Smooth muscle cell (in vitro differentiated cells): ENCODE measurements at regions not wholly inside any gene's neighbourhood (a gene's known extent, or its start where the extent isn't known, plus 50 kb on each side); places are given as distances from the start of the nearest gene placed in this dataset.

Experiments used
- DNase-seq: peaks from one replicate; lab custom pipeline; 2025; ENCODE audit not compliant: unreplicated experiment; lab: John Stamatoyannopoulos, UW
- H2AFZ ChIP-seq: fragments of 200-600 bp; sonication (generic); 2 replicates; pipeline ENCODE4 v1.6.0; 2016; ENCODE audit warnings: antibody characterized with exemption, low read depth, mild to moderate bottlenecking
- H3F3A ChIP-seq: fragments of 200-600 bp; sonication (generic); 2 replicates; pipeline ENCODE4 v1.6.0; 2017; ENCODE audit warnings: antibody characterized with exemption, low read depth
- H3K27ac ChIP-seq: fragments of 200-600 bp; sonication (generic); 2 replicates; pipeline ENCODE4 v1.5.1; 2016; ENCODE audit warnings: low read depth, mild to moderate bottlenecking
- H3K27me3 ChIP-seq: fragments of 200-600 bp; sonication (generic); 2 replicates; pipeline ENCODE4 v1.6.1; 2016; ENCODE audit warnings: low read depth, mild to moderate bottlenecking
- H3K36me3 ChIP-seq: fragments of 200-600 bp; sonication (generic); 2 replicates; pipeline ENCODE4 v1.5.1; 2016; ENCODE audit warnings: low read depth
- H3K4me1 ChIP-seq: fragments of 200-600 bp; sonication (generic); 2 replicates; pipeline ENCODE4 v1.5.1; 2016; ENCODE audit warnings: low read depth
- H3K4me2 ChIP-seq: fragments of 200-600 bp; sonication (generic); 2 replicates; pipeline ENCODE4 v1.6.0; 2016; ENCODE audit warnings: mild to moderate bottlenecking
- H3K4me3 ChIP-seq: fragments of 200-600 bp; sonication (generic); 2 replicates; pipeline ENCODE4 v1.5.1; 2016; ENCODE audit warnings: mild to moderate bottlenecking
- H3K79me2 ChIP-seq: fragments of 200-600 bp; sonication (generic); 2 replicates; pipeline ENCODE4 v1.6.0; 2016; ENCODE audit warnings: low read depth, mild to moderate bottlenecking
- H3K9ac ChIP-seq: fragments of 200-600 bp; sonication (generic); 2 replicates; pipeline ENCODE4 v1.6.0; 2016; ENCODE audit warnings: low read depth
- H3K9me3 ChIP-seq: fragments of 200-600 bp; sonication (generic); replicated peaks from 2 replicates; pipeline ENCODE4 v1.5.1; 2016; ENCODE audit warnings: low read depth
- H4K20me1 ChIP-seq: fragments of 200-600 bp; sonication (generic); 2 replicates; pipeline ENCODE4 v1.6.0; 2016; ENCODE audit warnings: low read depth
- CTCF ChIP-seq: fragments of 200-600 bp; sonication (generic); IDR thresholded peaks from 2 replicates; pipeline ENCODE4 v1.5.1; 2017; ENCODE audit warnings: borderline replicate concordance, mild to moderate bottlenecking, antibody characterized with exemption; ENCODE audit not compliant: insufficient read depth, poor library complexity, severe bottlenecking
- WGBS: methylation state at CpG from one replicate; pipeline ENCODE4 v1.1.7; 2016; ENCODE audit warnings: low lambda C conversion rate; 5-methylcytosine and 5-hydroxymethylcytosine counted together

GRCh38 chr12:125981610-125982253, 916.5 kb downstream of the AACS start:
- WGBS = 72% methylated on average over 7 of the region's 7 CpGs
- H3K27ac ChIP-seq = no peak overlapping the region
- no peak overlapping the region for H3K4me3 ChIP-seq
- TF ChIP-seq CTCF = no peak
- peaks cover 5% of the 10 kb centered on the region for H3K4me1 ChIP-seq
- H3K27me3 ChIP-seq = no peaks in the 10 kb centered on the region
- H3K4me2 ChIP-seq = no peak overlapping the region
- no peak for DNase-seq
- H3K79me2 ChIP-seq = no peaks in the 10 kb centered on the region
- H4K20me1 ChIP-seq = no peaks in the 10 kb centered on the region
- H3K9ac ChIP-seq = no peak overlapping the region
- no peaks in the 10 kb centered on the region for H3K9me3 ChIP-seq
- no peak overlapping the region for H2AFZ ChIP-seq
- H3K36me3 ChIP-seq = no peaks in the 10 kb centered on the region
- H3F3A ChIP-seq = no peaks in the 10 kb centered on the region

- peak overlapping the region; percentile 9 for H3K9ac ChIP-seq
- no peak for TF ChIP-seq CTCF
These were observed 918.0 kb downstream of the AACS start for GRCh38 chr12:125983094-125983783.

GRCh38 chr12:125983784-125984500, 918.7 kb downstream of the AACS start:
- no peaks in the 10 kb centered on the region for H3F3A ChIP-seq
- WGBS = 3% methylated on average over 13 of the region's 14 CpGs
- TF ChIP-seq CTCF = no peak
- peak overlapping the region; percentile 9 for H3K9ac ChIP-seq
- H3K27ac ChIP-seq = no peak overlapping the region
- peak overlapping the region; percentile 92 for H2AFZ ChIP-seq
- H3K4me2 ChIP-seq = peak overlapping the region; percentile 91
- H3K36me3 ChIP-seq = no peaks in the 10 kb centered on the region
- H3K4me1 ChIP-seq = peaks cover 5% of the 10 kb centered on the region
- H3K4me3 ChIP-seq = peak overlapping the region; percentile 66
- H3K27me3 ChIP-seq = no peaks in the 10 kb centered on the region
- no peaks in the 10 kb centered on the region for H3K79me2 ChIP-seq
- no peaks in the 10 kb centered on the region for H4K20me1 ChIP-seq
- DNase-seq = no peak
- no peaks in the 10 kb centered on the region for H3K9me3 ChIP-seq

More at GRCh38 chr12:125983094-125983783, 918.0 kb downstream of the AACS start:
- Histone ChIP-seq H3F3A (no peaks in the 10 kb centered on the region), H3K36me3 (no peaks in the 10 kb centered on the region), H4K20me1 (no peaks in the 10 kb centered on the region), H3K27me3 (no peaks in the 10 kb centered on the region), H3K4me3 (peak overlapping the region; percentile 66), H3K4me2 (peak overlapping the region; percentile 91), H3K27ac (no peak overlapping the region), H2AFZ (peak overlapping the region; percentile 92), H3K79me2 (no peaks in the 10 kb centered on the region), H3K4me1 (peaks cover 5% of the 10 kb centered on the region), H3K9me3 (no peaks in the 10 kb centered on the region)
- 1% methylated on average over 18 of the region's 24 CpGs for WGBS
- no peak for DNase-seq
